ENCODE measurements at regions not wholly inside any gene's neighbourhood (a gene's known extent, or its start where the extent isn't known, plus 50 kb on each side); places are given as distances from the start of the nearest gene placed in this dataset.

GRCh38 chr4:160795216-160795615 is 1368.6 kb downstream of the FSTL5 start:
- TF ChIP-seq, protein P1, sequence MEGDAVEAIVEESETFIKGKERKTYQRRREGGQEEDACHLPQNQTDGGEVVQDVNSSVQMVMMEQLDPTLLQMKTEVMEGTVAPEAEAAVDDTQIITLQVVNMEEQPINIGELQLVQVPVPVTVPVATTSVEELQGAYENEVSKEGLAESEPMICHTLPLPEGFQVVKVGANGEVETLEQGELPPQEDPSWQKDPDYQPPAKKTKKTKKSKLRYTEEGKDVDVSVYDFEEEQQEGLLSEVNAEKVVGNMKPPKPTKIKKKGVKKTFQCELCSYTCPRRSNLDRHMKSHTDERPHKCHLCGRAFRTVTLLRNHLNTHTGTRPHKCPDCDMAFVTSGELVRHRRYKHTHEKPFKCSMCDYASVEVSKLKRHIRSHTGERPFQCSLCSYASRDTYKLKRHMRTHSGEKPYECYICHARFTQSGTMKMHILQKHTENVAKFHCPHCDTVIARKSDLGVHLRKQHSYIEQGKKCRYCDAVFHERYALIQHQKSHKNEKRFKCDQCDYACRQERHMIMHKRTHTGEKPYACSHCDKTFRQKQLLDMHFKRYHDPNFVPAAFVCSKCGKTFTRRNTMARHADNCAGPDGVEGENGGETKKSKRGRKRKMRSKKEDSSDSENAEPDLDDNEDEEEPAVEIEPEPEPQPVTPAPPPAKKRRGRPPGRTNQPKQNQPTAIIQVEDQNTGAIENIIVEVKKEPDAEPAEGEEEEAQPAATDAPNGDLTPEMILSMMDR (IDR thresholded peaks at IDR 0.05) = no peak
- TF ChIP-seq SMAD3 (CRISPR knock-in tag; IDR thresholded peaks at IDR 0.05; ENCODE audit: borderline replicate concordance) (no peak), USF2 (CRISPR knock-in tag; IDR thresholded peaks at IDR 0.05) (no peak)

All from WTC11 (cell line).